Liver (tissue), 8 donors: ENCODE measurements at regions not wholly inside any gene's neighbourhood (a gene's known extent, or its start where the extent isn't known, plus 50 kb on each side); places are given as distances from the start of the nearest gene placed in this dataset.
A peak's percentile ranks its signal among the peaks of the same experiment; 100 is the strongest.

Experiments
- DNase-seq: peaks from one replicate; pipeline ENCODE4 v3.0.0-alpha.2; 2017; ENCODE audit warnings: low spot score
- H3K27ac ChIP-seq, 2 donors: one replicate each; pipeline ENCODE4 v1.7.0; 2013; ENCODE audit warnings: inconsistent platforms in 2 of 2, low read length in 2 of 2, control low read depth in 1 of 2, low read depth in 1 of 2, mild to moderate bottlenecking in 1 of 2
- H3K27me3 ChIP-seq, 4 donors: one replicate each; pipeline versions ENCODE4 v1.6.1 to v1.7.0; 2013; ENCODE audit warnings: low read length in 3 of 4, inconsistent platforms in 1 of 4, mild to moderate bottlenecking in 1 of 4, moderate library complexity in 1 of 4; ENCODE audit not compliant: control insufficient read depth in 4 of 4, insufficient read depth in 4 of 4
- H3K36me3 ChIP-seq, 4 donors: one replicate each; pipeline versions ENCODE4 v1.6.1 to v1.7.0; 2013; ENCODE audit warnings: low read length in 3 of 4, mild to moderate bottlenecking in 3 of 4, low read depth in 1 of 4, moderate library complexity in 1 of 4; ENCODE audit not compliant: control insufficient read depth in 4 of 4, insufficient read depth in 3 of 4
- H3K4me1 ChIP-seq, 4 donors: one replicate each; pipeline versions ENCODE4 v1.6.1 to v1.7.0; 2013; ENCODE audit warnings: low read length in 3 of 4, mild to moderate bottlenecking in 3 of 4, moderate library complexity in 1 of 4; ENCODE audit not compliant: control insufficient read depth in 4 of 4, insufficient read depth in 4 of 4
- H3K4me3 ChIP-seq, 3 donors: one replicate each; pipeline versions ENCODE4 v1.6.1 to v1.7.0; 2013; ENCODE audit warnings: low read length in 3 of 3, control low read depth in 1 of 3, low read depth in 1 of 3, mild to moderate bottlenecking in 1 of 3
- H3K9ac ChIP-seq, 2 donors: one replicate each; pipeline ENCODE4 v1.7.0; 2013; ENCODE audit warnings: low read length in 2 of 2, mild to moderate bottlenecking in 2 of 2, moderate library complexity in 2 of 2, control low read depth in 1 of 2, low read depth in 1 of 2
- H3K9me3 ChIP-seq, 4 donors: one replicate each; pipeline versions ENCODE4 v1.6.1 to v1.7.0; 2013; ENCODE audit warnings: low read length in 3 of 4; ENCODE audit not compliant: control insufficient read depth in 4 of 4
- EGR1 ChIP-seq, 2 donors: IDR thresholded peaks; 2 replicates each; pipeline ENCODE4 v1.6.1; 2016 to 2018; ENCODE audit warnings: antibody characterized with exemption in 2 of 2, low read depth in 2 of 2
- FOXA1 ChIP-seq: IDR thresholded peaks from 2 replicates; pipeline ENCODE4 v1.6.1; 2016; ENCODE audit warnings: antibody characterized with exemption
- FOXA2 ChIP-seq: IDR thresholded peaks from 2 replicates; pipeline ENCODE4 v1.6.1; 2016; ENCODE audit warnings: antibody characterized with exemption
- GABPA ChIP-seq, 2 donors: IDR thresholded peaks in 1 of 2; conservative IDR thresholded peaks in 1 of 2; 2 replicates each; pipeline ENCODE4 v1.6.1; 2016; ENCODE audit warnings: antibody characterized with exemption in 2 of 2, mild to moderate bottlenecking in 1 of 2, moderate library complexity in 1 of 2
- HNF4A ChIP-seq, 2 donors: conservative IDR thresholded peaks; 2 replicates each; pipeline ENCODE4 v1.6.1; 2016; ENCODE audit warnings: antibody characterized with exemption in 2 of 2, mild to moderate bottlenecking in 2 of 2
- HNF4G ChIP-seq: IDR thresholded peaks from 2 replicates; pipeline ENCODE4 v1.6.1; 2016; ENCODE audit warnings: antibody characterized with exemption
- JUND ChIP-seq, 2 donors: IDR thresholded peaks; 2 replicates each; pipeline ENCODE4 v1.6.1; 2016; ENCODE audit warnings: antibody characterized with exemption in 2 of 2
- NR2F2 ChIP-seq: IDR thresholded peaks from 2 replicates; pipeline ENCODE4 v1.6.1; 2016; ENCODE audit warnings: antibody characterized with exemption
- RAD21 ChIP-seq, 2 donors: IDR thresholded peaks; 2 replicates each; pipeline ENCODE4 v1.6.1; 2016; ENCODE audit warnings: antibody characterized with exemption in 2 of 2, mild to moderate bottlenecking in 2 of 2
- RXRA ChIP-seq, 2 donors: IDR thresholded peaks; 2 replicates each; pipeline ENCODE4 v1.6.1; 2017 to 2018; ENCODE audit warnings: antibody characterized with exemption in 2 of 2, mild to moderate bottlenecking in 1 of 2
- SP1 ChIP-seq: IDR thresholded peaks from 2 replicates; pipeline ENCODE4 v1.6.1; 2018; ENCODE audit warnings: antibody characterized with exemption, mild to moderate bottlenecking
- TAF1 ChIP-seq: conservative IDR thresholded peaks from 2 replicates; pipeline ENCODE4 v1.6.1; 2016; ENCODE audit warnings: antibody characterized with exemption, mild to moderate bottlenecking
- YY1 ChIP-seq: IDR thresholded peaks from 2 replicates; pipeline ENCODE4 v1.6.1; 2016; ENCODE audit warnings: antibody characterized with exemption, mild to moderate bottlenecking
- WGBS: extraction: QIAGEN DNeasy Blood & Tissue Kit; methylation state at CpG from one replicate; pipeline ENCODE4 v1.1.7; 2013; 5-methylcytosine and 5-hydroxymethylcytosine counted together
- TF ChIP-seq, protein P1 (sequence below): fragments of 150-350 bp; IDR thresholded peaks from 2 replicates; pipeline ENCODE4 v1.5.1; 2017; ENCODE audit warnings: improper control_type of control experiment, low read depth, low read length; ENCODE audit not compliant: missing input control
- TF ChIP-seq, protein P2 (sequence below): IDR thresholded peaks from 2 replicates; pipeline ENCODE4 v1.6.1; 2016; ENCODE audit warnings: antibody characterized with exemption
- TF ChIP-seq, protein P3 (sequence below): IDR thresholded peaks from 2 replicates; pipeline ENCODE4 v1.6.1; 2016; ENCODE audit warnings: antibody characterized with exemption
- donor health status: healthy.
- donor health status: healthy.
- donor health status: healthy.
- donor health status: healthy.
- donor health status: healthy.

DNA sequence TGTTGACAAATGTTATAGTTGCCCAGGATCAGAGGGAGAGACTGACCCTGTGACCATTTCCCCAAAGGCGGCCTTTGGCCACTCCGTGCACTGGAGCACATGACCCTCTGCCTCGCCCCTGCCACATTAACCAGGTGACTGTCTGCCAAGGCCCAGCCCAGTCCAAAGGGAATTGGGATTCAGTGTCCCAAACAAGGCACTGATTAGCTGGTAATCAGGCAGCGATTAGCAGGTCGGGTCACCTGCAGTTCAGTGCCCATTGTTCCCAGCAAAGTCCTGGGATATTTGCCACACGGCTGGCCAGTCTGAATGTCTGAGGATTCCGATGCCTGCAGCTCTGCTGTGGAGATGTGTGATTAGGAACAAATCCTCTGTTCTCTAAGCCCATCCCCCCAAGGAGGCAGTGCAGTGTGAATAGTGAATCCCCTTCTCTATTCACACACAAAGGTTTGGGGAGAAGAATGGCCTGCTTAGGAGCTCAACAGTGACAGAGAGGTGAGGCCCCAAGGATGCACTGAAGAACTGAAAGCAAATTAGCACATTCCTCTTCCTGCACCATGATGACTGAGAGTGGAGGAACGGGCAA lies 123.1 kb upstream of the MAF start (continued):
- TF ChIP-seq, protein P1, sequence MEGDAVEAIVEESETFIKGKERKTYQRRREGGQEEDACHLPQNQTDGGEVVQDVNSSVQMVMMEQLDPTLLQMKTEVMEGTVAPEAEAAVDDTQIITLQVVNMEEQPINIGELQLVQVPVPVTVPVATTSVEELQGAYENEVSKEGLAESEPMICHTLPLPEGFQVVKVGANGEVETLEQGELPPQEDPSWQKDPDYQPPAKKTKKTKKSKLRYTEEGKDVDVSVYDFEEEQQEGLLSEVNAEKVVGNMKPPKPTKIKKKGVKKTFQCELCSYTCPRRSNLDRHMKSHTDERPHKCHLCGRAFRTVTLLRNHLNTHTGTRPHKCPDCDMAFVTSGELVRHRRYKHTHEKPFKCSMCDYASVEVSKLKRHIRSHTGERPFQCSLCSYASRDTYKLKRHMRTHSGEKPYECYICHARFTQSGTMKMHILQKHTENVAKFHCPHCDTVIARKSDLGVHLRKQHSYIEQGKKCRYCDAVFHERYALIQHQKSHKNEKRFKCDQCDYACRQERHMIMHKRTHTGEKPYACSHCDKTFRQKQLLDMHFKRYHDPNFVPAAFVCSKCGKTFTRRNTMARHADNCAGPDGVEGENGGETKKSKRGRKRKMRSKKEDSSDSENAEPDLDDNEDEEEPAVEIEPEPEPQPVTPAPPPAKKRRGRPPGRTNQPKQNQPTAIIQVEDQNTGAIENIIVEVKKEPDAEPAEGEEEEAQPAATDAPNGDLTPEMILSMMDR = no peak
- TF ChIP-seq NR2F2 (no peak), HNF4A (conservative IDR thresholded peaks at IDR 0.05) (peak; percentile 94 to 98), RXRA (IDR thresholded peaks at IDR 0.05) (peak; percentile 98 to 99)

DNA sequence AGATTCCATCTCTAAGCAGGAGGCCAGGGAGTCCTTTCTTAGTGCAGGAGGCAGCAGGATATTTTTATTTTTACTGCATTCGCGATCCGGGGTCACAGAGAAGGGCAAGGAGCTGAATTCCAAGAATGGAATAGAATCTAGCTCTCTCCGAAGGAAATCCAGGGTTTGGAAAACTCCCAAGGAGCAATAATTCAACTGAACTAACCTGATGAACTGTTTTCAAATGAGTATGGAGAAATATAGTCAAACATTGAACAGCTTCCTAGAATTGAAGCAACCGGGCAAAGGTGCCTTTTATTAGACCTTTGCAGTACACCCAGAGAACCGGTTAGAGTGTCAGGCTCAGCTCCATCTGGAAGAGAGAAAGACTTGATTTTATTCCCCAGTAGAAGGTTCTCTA lies 120.7 kb upstream of the MAF start:
- no peaks in the 10 kb centered on the region for H3K9me3 ChIP-seq
- no peaks in the 10 kb centered on the region for H3K36me3 ChIP-seq
- H3K4me1 ChIP-seq = peaks cover 3 to 43% (median 31%) of the 10 kb centered on the region in 4 donors
- H3K27me3 ChIP-seq = no peaks in the 10 kb centered on the region
- H3K27ac ChIP-seq = peak overlapping the region; percentile 75 to 88
- H3K9ac ChIP-seq = peak overlapping the region in 1 of 2 donors; percentile 27
- WGBS = 32% methylated on average over 6 of the region's 6 CpGs
- DNase-seq = no peak
- no peak overlapping the region for H3K4me3 ChIP-seq
- TF ChIP-seq RAD21 (IDR thresholded peaks at IDR 0.05) = peak in 1 of 2 donors; percentile 59
- TF ChIP-seq HNF4G = peak; percentile 62
- TF ChIP-seq JUND (IDR thresholded peaks at IDR 0.05) = peak in 1 of 2 donors; percentile 38
- peak; percentile 79 to 88 for TF ChIP-seq HNF4A (conservative IDR thresholded peaks at IDR 0.05)
- no peak for TF ChIP-seq FOXA2
- TF ChIP-seq SP1 = peak; percentile 78
- peak; percentile 76 to 86 for TF ChIP-seq RXRA (IDR thresholded peaks at IDR 0.05)
- TF ChIP-seq GABPA (IDR thresholded peaks at IDR 0.05 in 1 of 2, conservative IDR thresholded peaks at IDR 0.05 in 1 of 2) = no peak
- TF ChIP-seq EGR1 (IDR thresholded peaks at IDR 0.05; ENCODE audit: low read depth in 2 of 2) = no peak
- TF ChIP-seq TAF1 = peak; percentile 87
- TF ChIP-seq, protein P1 = no peak
- TF ChIP-seq FOXA1 = no peak
- TF ChIP-seq YY1 = peak; percentile 26
- TF ChIP-seq, protein P2, sequence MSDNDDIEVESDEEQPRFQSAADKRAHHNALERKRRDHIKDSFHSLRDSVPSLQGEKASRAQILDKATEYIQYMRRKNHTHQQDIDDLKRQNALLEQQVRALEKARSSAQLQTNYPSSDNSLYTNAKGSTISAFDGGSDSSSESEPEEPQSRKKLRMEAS = no peak
- TF ChIP-seq, protein P3, sequence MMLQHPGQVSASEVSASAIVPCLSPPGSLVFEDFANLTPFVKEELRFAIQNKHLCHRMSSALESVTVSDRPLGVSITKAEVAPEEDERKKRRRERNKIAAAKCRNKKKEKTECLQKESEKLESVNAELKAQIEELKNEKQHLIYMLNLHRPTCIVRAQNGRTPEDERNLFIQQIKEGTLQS = peak; percentile 38
- TF ChIP-seq NR2F2 = peak; percentile 75
